Suprapubic skin (tissue), 4 donors: ENCODE measurements at regions not wholly inside any gene's neighbourhood (a gene's known extent, or its start where the extent isn't known, plus 50 kb on each side); places are given as distances from the start of the nearest gene placed in this dataset.

Experiments used
- DNase-seq, 2 donors: peaks; one replicate each; pipeline ENCODE4 v3.0.0-alpha.2; 2019; ENCODE audit warnings: low spot score in 2 of 2
- H3K27ac ChIP-seq: fragments of 200-600 bp; sonication (generic); one replicate; pipeline ENCODE4 v1.5.1; 2019
- H3K27me3 ChIP-seq: fragments of 200-600 bp; sonication (generic); one replicate; pipeline ENCODE4 v1.5.1; 2019
- H3K36me3 ChIP-seq: fragments of 200-600 bp; sonication (generic); one replicate; pipeline ENCODE4 v1.5.1; 2019
- H3K4me1 ChIP-seq: fragments of 200-600 bp; sonication (generic); one replicate; pipeline ENCODE4 v1.5.1; 2019
- H3K4me3 ChIP-seq: fragments of 200-600 bp; sonication (generic); one replicate; pipeline ENCODE4 v1.5.1; 2019; ENCODE audit warnings: mild to moderate bottlenecking
- H3K9me3 ChIP-seq: fragments of 200-600 bp; sonication (generic); one replicate; pipeline ENCODE4 v1.5.1; 2019
- EP300 ChIP-seq: sonication (generic); formaldehyde crosslinking; IDR thresholded peaks from one replicate; pipeline ENCODE4 v1.6.1; 2017; ENCODE audit warnings: antibody characterized with exemption
- POLR2A ChIP-seq, 2 donors: fragments of 450-650 bp; IDR thresholded peaks; one replicate each; pipeline ENCODE4 v1.6.1; 2017; ENCODE audit warnings: antibody characterized with exemption in 2 of 2, mild to moderate bottlenecking in 2 of 2, moderate library complexity in 2 of 2
- POLR2AphosphoS5 ChIP-seq, 3 donors: sonication (generic); formaldehyde crosslinking; IDR thresholded peaks; one replicate each; pipeline ENCODE4 v1.6.1; 2017; ENCODE audit warnings: antibody characterized with exemption in 3 of 3
- WGBS: methylation state at CpG from one replicate; pipeline ENCODE4 v1.1.5; 2018; 5-methylcytosine and 5-hydroxymethylcytosine counted together
- TF ChIP-seq, protein P1 (sequence below), 2 donors: fragments of 200-600 bp in 1 of 2; fragments of 450-650 bp in 1 of 2; sonication (generic) in 1 of 2; IDR thresholded peaks; one replicate each; pipeline ENCODE4 v1.5.1; 2016 to 2019; ENCODE audit warnings: antibody characterized with exemption in 2 of 2, mild to moderate bottlenecking in 1 of 2, moderate library complexity in 1 of 2

- 66% methylated on average over 1 of the region's 1 CpG for WGBS
- Histone ChIP-seq H3K36me3 (no peaks in the 10 kb centered on the region), H3K27me3 (no peaks in the 10 kb centered on the region), H3K4me1 (no peaks in the 10 kb centered on the region), H3K9me3 (no peaks in the 10 kb centered on the region), H3K27ac (no peak overlapping the region), H3K4me3 (no peak overlapping the region)
- TF ChIP-seq, protein P1, sequence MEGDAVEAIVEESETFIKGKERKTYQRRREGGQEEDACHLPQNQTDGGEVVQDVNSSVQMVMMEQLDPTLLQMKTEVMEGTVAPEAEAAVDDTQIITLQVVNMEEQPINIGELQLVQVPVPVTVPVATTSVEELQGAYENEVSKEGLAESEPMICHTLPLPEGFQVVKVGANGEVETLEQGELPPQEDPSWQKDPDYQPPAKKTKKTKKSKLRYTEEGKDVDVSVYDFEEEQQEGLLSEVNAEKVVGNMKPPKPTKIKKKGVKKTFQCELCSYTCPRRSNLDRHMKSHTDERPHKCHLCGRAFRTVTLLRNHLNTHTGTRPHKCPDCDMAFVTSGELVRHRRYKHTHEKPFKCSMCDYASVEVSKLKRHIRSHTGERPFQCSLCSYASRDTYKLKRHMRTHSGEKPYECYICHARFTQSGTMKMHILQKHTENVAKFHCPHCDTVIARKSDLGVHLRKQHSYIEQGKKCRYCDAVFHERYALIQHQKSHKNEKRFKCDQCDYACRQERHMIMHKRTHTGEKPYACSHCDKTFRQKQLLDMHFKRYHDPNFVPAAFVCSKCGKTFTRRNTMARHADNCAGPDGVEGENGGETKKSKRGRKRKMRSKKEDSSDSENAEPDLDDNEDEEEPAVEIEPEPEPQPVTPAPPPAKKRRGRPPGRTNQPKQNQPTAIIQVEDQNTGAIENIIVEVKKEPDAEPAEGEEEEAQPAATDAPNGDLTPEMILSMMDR (IDR thresholded peaks at IDR 0.05), result no peak
- no peak for TF ChIP-seq POLR2A (IDR thresholded peaks at IDR 0.05)
- no peak for TF ChIP-seq EP300
- TF ChIP-seq POLR2AphosphoS5 (IDR thresholded peaks at IDR 0.05), result no peak
- no peak for DNase-seq
Measured at GRCh38 chrX:95728446-95728845, 956.2 kb upstream of the DIAPH2 start.

DNA sequence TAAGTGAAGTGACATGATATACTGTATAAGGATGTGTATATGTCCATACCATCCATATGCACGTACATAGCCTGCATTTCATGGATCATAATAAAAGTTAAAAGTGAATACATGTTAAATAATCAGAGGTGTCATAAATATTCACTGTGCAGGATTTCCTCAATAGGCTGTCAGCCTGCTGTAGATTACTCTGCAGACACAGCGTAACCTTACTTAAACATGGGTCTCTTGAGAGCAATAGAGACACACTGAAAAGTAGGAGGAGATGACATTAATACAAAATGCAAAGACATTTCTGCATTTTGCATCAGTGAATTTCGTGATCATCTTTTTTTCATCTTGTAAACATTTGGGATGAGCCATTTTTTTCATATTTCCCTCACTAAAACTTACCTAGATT, 955.2 kb upstream of the DIAPH2 start:
- TF ChIP-seq POLR2A (IDR thresholded peaks at IDR 0.05) (no peak), POLR2AphosphoS5 (IDR thresholded peaks at IDR 0.05) (no peak), EP300 (no peak)
- TF ChIP-seq, protein P1 (IDR thresholded peaks at IDR 0.05), result no peak
- Histone ChIP-seq H3K27me3 (no peaks in the 10 kb centered on the region), H3K4me1 (no peaks in the 10 kb centered on the region), H3K27ac (no peak overlapping the region), H3K9me3 (no peaks in the 10 kb centered on the region), H3K4me3 (no peak overlapping the region), H3K36me3 (no peaks in the 10 kb centered on the region)
- 42% methylated on average over 3 of the region's 3 CpGs for WGBS
- no peak for DNase-seq

GRCh38 chrX:95733426-95733825, 951.2 kb upstream of the DIAPH2 start:
- no peak overlapping the region for H3K4me3 ChIP-seq
- H3K27ac ChIP-seq, result no peak overlapping the region
- no peaks in the 10 kb centered on the region for H3K36me3 ChIP-seq
- H3K4me1 ChIP-seq, result no peaks in the 10 kb centered on the region
- TF ChIP-seq EP300, result no peak
- TF ChIP-seq POLR2AphosphoS5 (IDR thresholded peaks at IDR 0.05), result no peak
- TF ChIP-seq POLR2A (IDR thresholded peaks at IDR 0.05), result no peak
- TF ChIP-seq, protein P1 (IDR thresholded peaks at IDR 0.05), result no peak
- no peak for DNase-seq
- 78% methylated on average over 3 of the region's 3 CpGs for WGBS
- H3K9me3 ChIP-seq, result no peaks in the 10 kb centered on the region
- no peaks in the 10 kb centered on the region for H3K27me3 ChIP-seq

DNA sequence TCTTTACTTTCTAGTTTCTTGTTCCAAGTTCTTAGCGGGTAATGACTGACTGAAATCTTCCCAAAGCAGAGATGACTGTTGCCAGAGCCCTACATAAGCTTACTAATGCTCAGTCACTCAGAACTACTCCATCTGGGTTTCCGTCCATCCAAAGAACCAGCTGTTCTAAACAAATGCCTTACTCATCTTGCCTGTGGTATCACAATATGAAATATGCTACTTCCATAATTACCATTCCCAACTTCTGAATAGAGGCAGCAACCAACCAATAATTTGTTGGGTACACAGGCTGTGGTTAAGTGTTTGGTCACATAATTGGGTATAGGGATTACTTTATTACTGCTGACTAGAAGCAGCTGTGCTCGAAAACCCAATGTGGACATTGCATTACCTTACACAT, 930.2 kb upstream of the DIAPH2 start:
- DNase-seq, result no peak
- Histone ChIP-seq H3K4me3 (no peak overlapping the region), H3K36me3 (no peaks in the 10 kb centered on the region), H3K4me1 (no peaks in the 10 kb centered on the region), H3K9me3 (no peaks in the 10 kb centered on the region), H3K27ac (no peak overlapping the region), H3K27me3 (no peaks in the 10 kb centered on the region)
- 86% methylated on average over 3 of the region's 3 CpGs for WGBS
- TF ChIP-seq EP300, result no peak
- TF ChIP-seq, protein P1 (IDR thresholded peaks at IDR 0.05), result no peak
- no peak for TF ChIP-seq POLR2AphosphoS5 (IDR thresholded peaks at IDR 0.05)
- TF ChIP-seq POLR2A (IDR thresholded peaks at IDR 0.05), result no peak

DNA sequence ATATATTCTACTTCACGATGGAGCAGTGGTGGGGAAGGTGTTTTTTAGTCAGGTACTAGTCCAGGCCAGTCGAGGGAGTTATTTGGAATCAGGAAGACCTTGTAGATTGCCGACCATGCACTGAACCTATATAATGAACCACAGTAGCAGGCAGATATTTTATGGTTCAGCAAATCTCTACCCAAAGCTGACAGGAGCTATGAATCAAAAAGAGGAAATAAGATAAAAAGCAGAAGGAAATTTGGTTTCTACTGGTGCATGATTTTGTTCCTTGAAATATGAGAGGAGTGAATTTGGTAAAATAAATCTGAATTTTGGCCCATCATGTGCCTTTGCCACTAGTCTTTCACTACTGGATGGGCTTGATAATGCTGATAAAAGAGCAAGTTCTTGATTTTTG, 924.3 kb upstream of the DIAPH2 start:
- Histone ChIP-seq H3K27me3 (no peaks in the 10 kb centered on the region), H3K4me1 (no peaks in the 10 kb centered on the region), H3K27ac (no peak overlapping the region), H3K4me3 (no peak overlapping the region), H3K9me3 (no peaks in the 10 kb centered on the region), H3K36me3 (no peaks in the 10 kb centered on the region)
- TF ChIP-seq POLR2AphosphoS5 (IDR thresholded peaks at IDR 0.05) (no peak), EP300 (no peak), POLR2A (IDR thresholded peaks at IDR 0.05) (no peak)
- TF ChIP-seq, protein P1 (IDR thresholded peaks at IDR 0.05), result no peak
- no peak for DNase-seq
- WGBS, result 49% methylated on average over 3 of the region's 3 CpGs
